Gastroesophageal sphincter (tissue), 4 donors: ENCODE measurements at regions not wholly inside any gene's neighbourhood (a gene's known extent, or its start where the extent isn't known, plus 50 kb on each side); places are given as distances from the start of the nearest gene placed in this dataset.

Experiments
- ATAC-seq: fragments of 150-250 bp; one replicate; pipeline ENCODE4 v1.9.1; 2016; ENCODE audit warnings: mild to moderate bottlenecking, moderate library complexity
- H3K27ac ChIP-seq, 4 donors: fragments of 200-600 bp; sonication (generic) in 3 of 4; 1 replicate in 3 of 4; 2 replicates in 1 of 4; pipeline ENCODE4 v1.5.1; 2016 to 2019
- H3K27me3 ChIP-seq: fragments of 200-600 bp; sonication (generic); one replicate; pipeline ENCODE4 v1.5.1; 2019
- H3K36me3 ChIP-seq, 2 donors: fragments of 200-600 bp; sonication (generic); one replicate each; pipeline ENCODE4 v1.5.1; 2019; ENCODE audit warnings: control low read depth in 1 of 2
- H3K4me1 ChIP-seq, 3 donors: fragments of 200-600 bp; sonication (generic); 1 replicate in 2 of 3; 2 replicates in 1 of 3; pipeline ENCODE4 v1.5.1; 2016 to 2019; ENCODE audit warnings: control low read depth in 2 of 3
- H3K4me3 ChIP-seq, 2 donors: fragments of 200-600 bp; sonication (generic); one replicate each; pipeline ENCODE4 v1.5.1; 2019; ENCODE audit warnings: mild to moderate bottlenecking in 1 of 2, moderate library complexity in 1 of 2
- H3K9me3 ChIP-seq, 3 donors: fragments of 200-600 bp; sonication (generic); one replicate each; pipeline ENCODE4 v1.5.1; 2017 to 2019; ENCODE audit warnings: control low read depth in 2 of 3
- EP300 ChIP-seq: sonication (generic); formaldehyde crosslinking; IDR thresholded peaks from one replicate; pipeline ENCODE4 v1.6.1; 2017; ENCODE audit warnings: antibody characterized with exemption, mild to moderate bottlenecking
- POLR2A ChIP-seq, 2 donors: fragments of 450-650 bp; IDR thresholded peaks; one replicate each; pipeline ENCODE4 v1.6.1; 2017; ENCODE audit warnings: antibody characterized with exemption in 2 of 2, mild to moderate bottlenecking in 2 of 2, moderate library complexity in 1 of 2
- POLR2AphosphoS5 ChIP-seq: sonication (generic); formaldehyde crosslinking; IDR thresholded peaks from one replicate; pipeline ENCODE4 v1.6.1; 2017; ENCODE audit warnings: antibody characterized with exemption
- WGBS, 2 donors: methylation state at CpG; one replicate each; pipeline ENCODE4 v1.1.5; 2018; ENCODE audit warnings: low coverage in 1 of 2; 5-methylcytosine and 5-hydroxymethylcytosine counted together
- TF ChIP-seq, protein P1 (sequence below), 4 experiments: fragments of 200-600 bp in 2 of 4; fragments of 450-650 bp in 2 of 4; sonication (generic) in 1 of 4; IDR thresholded peaks; one replicate each; pipeline ENCODE4 v1.5.1; 2017 to 2019; ENCODE audit warnings: antibody characterized with exemption in 4 of 4, mild to moderate bottlenecking in 2 of 4, moderate library complexity in 2 of 4

DNA sequence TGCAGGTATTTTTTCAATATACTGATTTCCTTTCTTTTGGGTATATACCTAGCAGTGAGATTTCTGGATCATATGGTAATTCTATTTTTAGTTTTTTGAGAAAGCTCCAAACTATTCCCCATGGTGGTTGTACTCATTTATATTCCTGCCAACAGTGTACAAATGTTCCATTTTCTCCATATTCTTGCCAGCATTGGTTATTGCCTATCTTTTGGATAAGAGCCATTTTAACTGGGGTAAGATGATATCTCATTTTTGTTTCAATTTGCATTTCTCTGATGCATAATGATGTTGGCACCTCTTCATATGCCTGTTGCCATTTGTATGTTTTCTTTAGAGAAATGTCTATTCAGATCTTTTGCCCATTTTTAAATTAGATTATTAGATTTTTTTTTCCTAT is 85.6 kb upstream of the FST start:
- no peaks in the 10 kb centered on the region for H3K27me3 ChIP-seq
- no peak overlapping the region for H3K4me3 ChIP-seq
- TF ChIP-seq, protein P1, sequence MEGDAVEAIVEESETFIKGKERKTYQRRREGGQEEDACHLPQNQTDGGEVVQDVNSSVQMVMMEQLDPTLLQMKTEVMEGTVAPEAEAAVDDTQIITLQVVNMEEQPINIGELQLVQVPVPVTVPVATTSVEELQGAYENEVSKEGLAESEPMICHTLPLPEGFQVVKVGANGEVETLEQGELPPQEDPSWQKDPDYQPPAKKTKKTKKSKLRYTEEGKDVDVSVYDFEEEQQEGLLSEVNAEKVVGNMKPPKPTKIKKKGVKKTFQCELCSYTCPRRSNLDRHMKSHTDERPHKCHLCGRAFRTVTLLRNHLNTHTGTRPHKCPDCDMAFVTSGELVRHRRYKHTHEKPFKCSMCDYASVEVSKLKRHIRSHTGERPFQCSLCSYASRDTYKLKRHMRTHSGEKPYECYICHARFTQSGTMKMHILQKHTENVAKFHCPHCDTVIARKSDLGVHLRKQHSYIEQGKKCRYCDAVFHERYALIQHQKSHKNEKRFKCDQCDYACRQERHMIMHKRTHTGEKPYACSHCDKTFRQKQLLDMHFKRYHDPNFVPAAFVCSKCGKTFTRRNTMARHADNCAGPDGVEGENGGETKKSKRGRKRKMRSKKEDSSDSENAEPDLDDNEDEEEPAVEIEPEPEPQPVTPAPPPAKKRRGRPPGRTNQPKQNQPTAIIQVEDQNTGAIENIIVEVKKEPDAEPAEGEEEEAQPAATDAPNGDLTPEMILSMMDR (IDR thresholded peaks at IDR 0.05): no peak
- no peak for TF ChIP-seq POLR2A (IDR thresholded peaks at IDR 0.05)
- no peak for TF ChIP-seq EP300
- TF ChIP-seq POLR2AphosphoS5: no peak
- H3K4me1 ChIP-seq: no peaks in the 10 kb centered on the region
- peaks cover 0 to 8% (median 0%) of the 10 kb centered on the region in 3 donors for H3K9me3 ChIP-seq
- no peak overlapping the region for H3K27ac ChIP-seq
- ATAC-seq: no peak
- no peaks in the 10 kb centered on the region for H3K36me3 ChIP-seq

DNA sequence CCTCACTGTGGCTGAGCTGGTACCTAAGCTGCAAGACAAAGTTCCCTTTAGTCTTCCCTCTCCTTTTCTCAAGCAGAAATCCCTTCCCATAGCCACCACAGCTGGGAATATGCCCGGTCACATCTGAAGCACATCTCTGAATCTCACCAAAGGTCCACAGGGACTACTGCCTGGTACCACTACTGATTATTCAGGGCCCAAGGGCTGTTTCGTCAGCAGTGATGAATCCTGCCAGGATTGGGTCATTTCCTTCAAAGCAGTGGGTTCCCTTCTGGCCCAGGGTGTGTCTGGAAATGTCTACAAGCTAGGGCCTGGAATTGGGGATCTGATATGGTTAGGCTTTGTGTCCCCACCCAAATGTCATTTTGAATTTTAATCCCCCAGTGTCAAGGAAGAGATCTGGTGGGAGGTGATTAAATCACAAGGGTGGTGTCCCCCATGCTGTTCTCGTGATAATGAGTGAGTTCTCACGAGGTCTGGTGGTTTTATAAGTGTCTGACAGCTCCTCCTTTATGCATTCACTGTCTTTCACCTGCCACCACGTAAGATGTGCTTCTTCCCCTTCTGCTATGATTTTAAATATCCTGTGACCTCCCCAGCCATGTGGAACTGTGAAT is 83.2 kb upstream of the FST start:
- ATAC-seq: no peak
- no peak for TF ChIP-seq POLR2A (IDR thresholded peaks at IDR 0.05)
- TF ChIP-seq EP300: no peak
- TF ChIP-seq POLR2AphosphoS5: no peak
- TF ChIP-seq, protein P1 (IDR thresholded peaks at IDR 0.05): no peak
- Histone ChIP-seq H3K9me3 (no peaks in the 10 kb centered on the region), H3K4me1 (no peaks in the 10 kb centered on the region), H3K36me3 (no peaks in the 10 kb centered on the region), H3K4me3 (no peak overlapping the region), H3K27me3 (no peaks in the 10 kb centered on the region), H3K27ac (no peak overlapping the region)
- 54 to 68% methylated on average over 3 to 5 of the region's 5 CpGs for WGBS, 2 donors

DNA sequence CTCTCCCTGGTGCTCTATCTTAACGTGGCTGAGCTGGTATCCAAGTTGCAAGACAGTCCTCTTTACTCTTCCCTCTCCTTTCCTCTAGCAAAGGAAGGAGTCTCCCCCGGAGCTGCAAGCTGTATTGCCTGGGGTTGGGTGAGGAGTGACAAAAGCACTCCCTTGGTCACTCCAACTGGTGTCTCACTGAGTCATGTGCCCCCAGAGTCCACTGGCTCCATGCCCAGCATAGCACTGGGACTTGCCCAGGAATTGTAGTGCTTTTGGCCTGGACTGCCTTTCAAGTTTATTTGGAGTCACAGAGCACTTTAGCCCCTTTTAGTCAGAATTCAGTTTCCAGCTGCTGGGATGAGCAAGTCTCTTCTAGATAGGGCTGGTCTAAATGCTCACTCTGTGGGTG is 82.6 kb upstream of the FST start:
- Histone ChIP-seq H3K27ac (no peak overlapping the region), H3K4me3 (no peak overlapping the region), H3K9me3 (no peaks in the 10 kb centered on the region), H3K27me3 (no peaks in the 10 kb centered on the region), H3K36me3 (no peaks in the 10 kb centered on the region), H3K4me1 (no peaks in the 10 kb centered on the region)
- whole genome bisulfite sequencing, 2 donors: 35 to 60% methylated on average over 1 to 2 of the region's 2 CpGs
- no peak for ATAC-seq
- TF ChIP-seq, protein P1 (IDR thresholded peaks at IDR 0.05): no peak

DNA sequence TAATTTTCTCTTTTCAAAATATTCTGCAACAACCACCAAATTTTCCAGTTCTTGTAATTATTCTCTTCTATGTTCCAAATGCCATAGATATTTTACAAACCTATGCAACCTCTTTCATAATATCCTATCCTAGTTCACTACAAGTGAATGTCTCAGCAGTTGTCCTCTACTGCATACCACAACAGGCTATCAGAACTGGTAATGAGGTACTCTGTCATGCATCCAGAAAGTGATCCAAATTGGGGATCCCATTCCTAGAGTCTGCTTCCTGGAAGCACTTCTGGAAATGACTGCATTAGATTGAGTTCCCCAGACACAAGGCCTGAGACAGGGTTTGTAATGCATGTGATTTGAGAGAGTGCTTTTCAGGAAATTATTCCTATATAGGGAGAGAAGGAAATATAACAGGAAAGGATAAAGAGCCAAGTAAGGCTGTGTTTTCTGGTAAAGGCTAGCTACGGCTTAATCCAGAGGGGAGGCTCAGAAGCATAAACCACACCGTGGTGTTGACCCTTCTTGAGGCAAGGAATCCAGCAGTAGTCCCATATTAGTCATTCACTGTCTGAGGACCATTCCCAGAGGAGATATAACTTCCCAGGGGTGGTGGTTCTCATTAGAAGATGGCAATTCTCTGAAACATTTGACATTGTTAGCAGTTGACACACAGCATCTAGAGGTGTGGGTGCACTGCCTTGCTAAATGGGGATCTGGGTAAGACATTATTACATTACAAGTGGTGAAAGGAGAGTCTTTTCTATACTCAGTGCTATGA is 80.3 kb upstream of the FST start:
- H3K36me3 ChIP-seq: no peaks in the 10 kb centered on the region
- H3K27ac ChIP-seq: no peak overlapping the region
- ATAC-seq: no peak
- H3K27me3 ChIP-seq: no peaks in the 10 kb centered on the region
- 77 to 79% methylated on average over 2 of the region's 2 CpGs for WGBS, 2 donors
- no peaks in the 10 kb centered on the region for H3K9me3 ChIP-seq
- H3K4me1 ChIP-seq: no peaks in the 10 kb centered on the region
- TF ChIP-seq EP300 (no peak), POLR2AphosphoS5 (no peak), POLR2A (IDR thresholded peaks at IDR 0.05) (no peak)
- TF ChIP-seq, protein P1 (IDR thresholded peaks at IDR 0.05): no peak
- H3K4me3 ChIP-seq: no peak overlapping the region

DNA sequence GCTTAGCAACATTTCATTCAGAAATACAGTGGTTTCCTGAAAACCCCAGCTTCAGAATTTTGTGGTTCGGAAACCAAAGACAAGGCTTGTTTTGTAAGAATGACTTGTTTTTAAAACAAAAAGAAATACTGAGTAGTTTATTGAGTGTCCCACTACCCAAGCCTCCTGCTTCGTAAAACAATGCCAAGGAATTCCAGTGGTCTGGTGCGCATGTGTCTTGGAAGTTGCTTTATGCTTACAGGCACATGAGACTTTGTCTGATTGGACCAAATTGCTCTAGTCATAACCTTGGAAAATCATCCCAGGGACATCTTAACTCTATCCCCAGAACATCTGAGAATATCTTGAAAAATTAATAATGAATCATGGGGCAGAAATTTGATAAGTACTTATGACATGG is 77.1 kb upstream of the FST start:
- Histone ChIP-seq H3K4me3 (no peak overlapping the region), H3K27me3 (no peaks in the 10 kb centered on the region), H3K36me3 (no peaks in the 10 kb centered on the region), H3K9me3 (peaks cover 0 to 6% (median 0%) of the 10 kb centered on the region in 3 donors), H3K27ac (no peak overlapping the region), H3K4me1 (no peaks in the 10 kb centered on the region)
- TF ChIP-seq POLR2AphosphoS5: no peak
- TF ChIP-seq EP300: no peak
- no peak for TF ChIP-seq POLR2A (IDR thresholded peaks at IDR 0.05)
- TF ChIP-seq, protein P1 (IDR thresholded peaks at IDR 0.05): no peak
- WGBS, 2 donors: 87 to 91% methylated on average over 3 of the region's 3 CpGs
- ATAC-seq: no peak
